Central memory CD4-positive, alpha-beta T cell (primary cell): ENCODE measurements at regions not wholly inside any gene's neighbourhood (a gene's known extent, or its start where the extent isn't known, plus 50 kb on each side); places are given as distances from the start of the nearest gene placed in this dataset.

ENCODE experiments used
- DNase-seq: peaks from one replicate; pipeline ENCODE4 v3.0.0; 2022

DNA sequence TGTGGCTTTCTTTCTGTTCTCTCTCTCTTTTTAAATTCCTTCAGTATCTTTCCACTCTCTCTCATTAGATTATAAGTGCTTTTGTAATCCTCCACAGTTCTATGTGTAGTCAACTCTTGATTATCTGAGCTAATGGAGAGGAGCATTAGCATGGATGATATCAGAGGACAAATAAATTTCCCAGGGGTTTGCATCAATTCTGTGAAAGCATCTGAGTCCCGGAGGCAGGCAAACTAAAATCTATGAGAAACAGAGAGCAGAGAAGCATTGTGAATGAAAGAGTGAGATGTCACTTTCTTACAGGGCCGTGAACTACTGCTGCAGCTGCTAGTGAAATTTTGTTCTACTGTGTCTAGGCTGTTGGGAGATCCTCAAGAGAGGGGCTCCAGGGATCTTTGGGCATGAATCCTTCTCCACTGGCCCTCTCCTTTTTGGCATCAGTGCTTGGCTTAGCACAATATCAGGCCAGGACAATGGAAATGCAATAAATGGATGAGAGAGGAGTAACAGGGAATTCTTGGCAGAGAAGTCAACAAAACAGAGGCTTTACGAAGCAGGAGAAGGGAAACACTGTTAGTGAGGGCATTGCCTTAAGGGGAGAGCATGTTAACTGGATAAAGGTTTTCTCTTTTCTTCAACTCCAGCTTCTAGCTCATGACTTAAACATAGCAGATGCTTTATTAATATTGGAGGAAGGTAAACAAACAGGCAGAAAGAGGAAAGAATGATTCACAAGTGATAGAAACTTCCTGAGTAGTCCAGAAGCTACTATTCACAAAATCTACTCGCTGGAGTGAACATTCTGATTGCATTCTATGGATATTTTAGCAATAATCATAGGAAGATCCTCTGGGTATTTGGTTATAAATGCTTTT lies 847.0 kb upstream of the MAP3K7 start:
- no peak for DNase-seq

DNA sequence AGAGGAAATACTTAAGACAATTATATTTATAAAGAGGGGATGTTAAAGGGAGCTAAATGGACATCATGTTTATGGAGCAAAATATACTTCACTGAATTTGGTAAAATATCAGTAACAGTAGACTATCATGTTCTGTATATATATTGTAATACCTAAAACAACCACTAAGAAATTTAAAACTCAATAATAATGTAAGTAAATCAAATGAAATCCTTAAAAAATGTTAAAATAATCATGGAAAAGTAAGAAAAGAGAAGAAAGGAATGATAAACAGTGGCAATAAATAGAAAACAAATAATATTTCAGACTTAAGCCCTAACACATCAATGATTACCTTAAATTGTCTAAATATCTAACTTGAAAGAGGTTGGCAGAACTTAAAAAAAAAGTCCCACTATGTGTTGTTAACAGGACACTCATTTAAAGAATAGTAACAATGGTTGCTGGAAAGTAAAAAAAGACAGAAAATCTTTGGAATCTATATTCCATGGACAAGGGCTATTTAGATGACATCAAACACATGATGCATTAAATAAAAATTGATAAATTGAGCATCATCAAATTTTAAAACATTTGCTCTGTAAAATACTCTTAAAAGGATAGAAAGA lies 842.2 kb upstream of the MAP3K7 start:
- no peak for DNase-seq

DNA sequence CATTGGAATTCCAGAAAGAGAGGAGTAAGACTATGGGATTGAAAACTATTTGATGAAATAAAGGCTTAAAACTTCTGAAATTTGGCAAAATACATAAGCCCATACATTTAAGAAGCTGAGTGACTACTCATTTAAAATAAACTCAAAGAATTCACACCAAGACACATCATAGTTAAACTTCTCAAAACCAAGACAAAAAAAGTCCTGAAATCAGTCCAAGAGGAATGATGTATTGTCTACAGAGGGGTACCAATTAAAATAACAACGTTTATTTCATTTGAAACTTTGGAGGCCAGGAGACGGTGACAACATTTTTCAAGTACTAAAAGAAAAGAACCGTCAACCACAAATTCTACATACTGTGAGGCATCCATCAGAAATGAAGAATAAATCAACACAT lies 841.4 kb upstream of the MAP3K7 start:
- no peak for DNase-seq

DNA sequence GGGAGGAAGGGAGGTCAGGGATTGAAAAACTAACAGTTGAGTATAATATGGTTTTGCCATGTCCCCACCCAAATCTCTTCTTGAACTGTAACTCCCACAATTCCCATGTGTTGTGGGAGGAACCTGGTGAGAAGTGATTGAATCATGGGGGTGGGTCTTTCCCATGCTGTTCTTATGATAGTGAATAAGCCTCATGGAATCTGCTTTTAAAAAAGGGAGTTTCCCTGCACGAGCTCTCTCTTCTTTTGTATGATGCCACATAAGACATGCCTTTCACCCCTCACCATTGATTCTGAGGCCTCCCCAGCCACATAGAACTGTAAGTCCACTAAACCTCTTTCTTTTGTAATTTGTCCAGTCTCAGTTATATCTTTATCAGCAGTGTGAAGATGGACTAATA lies 833.4 kb upstream of the MAP3K7 start:
- DNase-seq: no peak

DNA sequence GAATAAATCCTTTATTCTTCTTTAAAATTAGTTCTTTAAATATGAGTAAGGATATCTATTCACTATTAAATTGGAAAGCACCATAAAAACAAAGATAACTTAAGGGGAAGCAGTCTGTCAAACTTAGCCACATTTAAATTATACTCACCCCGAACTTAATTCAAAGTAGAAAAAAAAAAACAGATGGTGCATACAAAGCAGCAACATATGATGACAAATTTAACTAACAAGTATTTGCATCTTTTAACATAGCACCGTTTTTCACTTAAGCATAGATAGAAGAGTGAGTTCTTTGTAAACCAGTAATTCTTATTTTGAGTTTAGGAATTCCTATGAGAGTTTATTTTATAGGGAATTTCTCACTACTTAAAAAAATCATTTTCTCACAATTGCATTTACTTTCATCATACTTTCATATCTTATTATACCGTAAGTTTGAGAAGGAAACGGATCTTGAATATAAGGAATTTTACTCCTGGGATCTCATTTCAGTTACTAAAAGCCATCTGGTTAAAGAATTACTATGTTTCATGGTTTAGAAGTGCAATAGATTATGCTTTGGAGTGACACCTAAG lies 828.2 kb upstream of the MAP3K7 start:
- DNase-seq: no peak

DNA sequence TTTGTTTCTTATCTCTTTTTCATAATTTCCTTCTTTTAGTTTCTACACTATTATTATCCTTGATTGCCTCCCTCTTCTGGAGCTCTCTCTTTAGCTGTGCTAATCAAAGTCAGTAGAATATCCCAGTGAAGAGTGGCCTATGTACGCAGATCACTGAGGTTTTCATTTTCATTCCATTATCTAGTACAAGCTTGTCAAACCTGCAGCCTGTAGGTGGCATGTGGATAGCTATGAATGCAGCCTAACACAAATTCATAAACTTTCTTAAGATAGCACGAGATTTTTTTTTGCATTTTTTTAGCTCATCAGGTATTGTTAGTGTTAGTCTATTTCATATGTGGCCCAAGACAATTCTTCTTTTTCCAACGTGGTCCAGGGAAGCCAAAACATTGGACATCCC lies 825.7 kb upstream of the MAP3K7 start:
- no peak for DNase-seq

DNA sequence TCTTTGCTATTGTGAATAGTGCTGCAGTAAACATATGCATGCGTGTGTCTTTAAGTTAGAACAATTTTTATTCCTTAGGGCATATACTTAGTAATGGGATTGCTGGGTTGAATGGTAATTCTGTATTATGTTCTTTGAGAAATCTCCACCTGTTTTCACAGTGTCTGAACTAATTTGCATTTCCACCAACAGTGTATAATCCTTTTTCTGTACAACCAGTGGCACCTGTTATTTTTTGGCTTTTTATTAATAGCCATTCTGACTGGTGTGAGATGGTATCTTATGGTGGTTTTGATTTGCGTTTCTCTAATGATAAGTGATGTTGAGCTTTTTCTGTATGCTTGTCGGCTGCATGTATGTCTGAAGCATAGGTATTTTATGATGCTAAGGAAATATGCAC lies 820.8 kb upstream of the MAP3K7 start:
- no peak for DNase-seq

DNA sequence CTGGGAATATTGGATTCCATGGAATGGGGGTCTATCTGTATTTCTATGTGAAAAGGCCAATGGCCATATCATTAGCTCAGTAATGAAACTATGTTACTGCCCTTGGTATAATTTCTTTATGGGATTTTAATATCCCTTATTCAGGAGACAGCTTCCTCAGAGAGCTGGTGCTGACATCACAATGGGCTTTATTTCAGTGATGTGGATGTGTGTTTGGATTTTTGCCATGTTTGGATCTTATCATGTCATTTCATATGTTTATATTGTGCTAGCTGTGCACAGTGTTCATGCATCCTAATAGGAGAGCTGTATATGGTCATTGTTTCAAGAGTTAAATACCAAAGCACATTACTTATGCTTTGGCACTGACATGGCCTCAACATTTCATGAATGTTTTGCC lies 806.1 kb upstream of the MAP3K7 start:
- DNase-seq: no peak

DNA sequence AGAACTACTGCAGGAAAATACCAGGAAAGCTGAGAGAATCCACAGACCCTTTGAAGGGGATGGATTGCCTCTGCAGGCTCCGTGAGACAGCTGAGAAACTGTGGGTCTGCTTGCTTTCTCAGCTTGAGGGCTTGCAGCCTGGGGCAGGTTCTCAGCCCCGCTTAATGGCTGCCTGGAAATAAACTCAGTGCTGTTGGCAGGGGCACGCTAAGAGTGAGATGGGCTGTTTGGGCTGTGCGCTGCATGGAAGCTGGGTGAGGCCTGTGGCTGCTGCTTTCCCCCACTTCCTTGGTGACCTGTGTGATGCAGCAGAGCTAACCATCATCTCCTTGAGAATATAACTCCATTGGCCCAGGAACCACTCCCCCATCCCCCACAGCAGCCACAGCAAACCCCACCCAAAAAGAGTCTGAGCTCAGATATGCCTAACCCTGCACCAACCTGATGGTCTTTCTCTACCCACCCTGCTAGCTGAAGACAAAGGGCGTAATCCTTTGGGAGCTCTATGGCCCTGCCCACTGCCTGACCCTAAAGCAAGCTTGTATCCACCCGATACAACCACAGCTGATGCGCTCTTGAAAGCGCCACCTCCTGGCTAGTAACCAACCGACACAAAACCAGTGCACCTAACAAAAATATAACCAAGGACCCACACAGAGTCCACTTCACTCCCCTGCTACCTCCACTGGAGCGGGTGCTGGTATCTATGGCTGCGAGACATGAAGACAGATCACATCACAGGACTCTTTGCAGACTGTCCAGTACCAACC lies 800.6 kb upstream of the MAP3K7 start:
- DNase-seq: no peak

DNA sequence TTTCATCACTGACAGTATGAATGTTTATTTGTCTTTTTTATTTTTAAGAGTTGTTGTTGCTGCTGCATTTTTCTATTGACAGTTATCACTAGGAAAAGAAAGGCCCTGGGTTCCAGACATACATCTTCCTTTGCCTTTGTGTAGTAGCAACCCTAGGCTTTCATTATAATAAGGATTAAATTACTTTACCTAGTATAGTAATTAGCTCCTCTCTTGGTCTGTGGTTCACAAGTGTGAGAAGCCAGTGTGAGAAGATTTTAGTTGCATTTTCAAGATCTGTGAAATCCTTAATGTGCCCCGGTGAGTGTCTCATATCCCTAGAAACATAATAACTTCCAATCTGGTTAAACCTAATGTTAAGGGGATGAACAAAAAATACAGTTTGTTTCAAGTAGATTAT lies 799.3 kb upstream of the MAP3K7 start:
- no peak for DNase-seq

DNA sequence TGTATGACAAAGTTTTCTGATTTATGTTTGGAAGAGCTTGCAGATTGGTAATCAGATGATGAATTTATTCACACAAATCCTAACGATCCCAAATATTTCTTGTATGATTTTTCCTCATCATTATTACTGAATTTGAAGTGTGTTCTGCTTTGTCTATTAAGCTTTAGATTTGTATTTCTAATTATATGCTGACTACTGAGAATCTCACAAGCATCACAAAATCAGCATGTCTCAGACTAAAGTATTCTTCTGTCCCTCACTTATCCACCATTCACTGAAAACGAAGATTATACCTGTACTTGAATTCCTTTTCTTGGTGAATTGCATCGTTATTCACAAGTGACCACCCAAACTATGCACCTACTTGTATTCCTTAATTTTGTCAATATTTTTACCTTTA lies 796.3 kb upstream of the MAP3K7 start:
- DNase-seq: no peak

DNA sequence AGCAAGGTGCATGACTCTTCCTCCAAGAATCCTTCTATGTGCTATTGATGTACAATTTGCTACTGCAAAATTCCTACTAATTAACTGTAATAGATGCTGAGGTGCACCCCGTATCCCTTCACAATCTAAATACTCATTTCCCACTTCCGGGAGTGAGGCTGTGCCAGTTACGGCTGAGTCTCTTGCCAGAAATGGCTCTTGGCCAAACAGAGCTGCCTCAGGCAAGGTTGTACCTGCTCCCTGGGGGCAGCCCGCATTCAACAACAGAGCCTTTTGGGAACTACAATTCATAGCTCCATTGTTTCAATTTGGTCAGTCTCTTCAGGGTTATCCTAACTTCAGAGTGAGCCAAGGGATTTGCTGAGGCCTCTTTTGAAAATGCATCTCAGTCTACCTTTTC lies 789.8 kb upstream of the MAP3K7 start:
- no peak for DNase-seq

DNA sequence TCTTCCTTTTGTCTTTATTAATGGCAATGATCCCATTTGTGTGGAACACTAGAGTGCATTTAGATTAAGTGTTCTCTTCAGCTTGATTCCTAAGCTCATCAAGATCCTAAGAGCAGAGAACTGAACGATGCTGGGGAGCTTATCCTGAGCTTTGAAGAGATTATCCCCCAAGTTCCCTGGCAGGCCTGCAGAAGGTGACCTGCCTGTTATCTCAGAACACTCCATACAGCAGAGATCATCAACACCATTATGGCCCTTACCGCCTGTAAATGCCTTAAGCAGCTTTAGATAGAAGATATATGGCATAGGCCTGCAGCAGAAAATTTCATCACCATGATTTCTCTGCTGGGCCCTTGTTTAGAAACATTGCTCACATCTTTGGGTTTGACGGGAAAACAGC lies 779.9 kb upstream of the MAP3K7 start:
- DNase-seq: no peak

DNA sequence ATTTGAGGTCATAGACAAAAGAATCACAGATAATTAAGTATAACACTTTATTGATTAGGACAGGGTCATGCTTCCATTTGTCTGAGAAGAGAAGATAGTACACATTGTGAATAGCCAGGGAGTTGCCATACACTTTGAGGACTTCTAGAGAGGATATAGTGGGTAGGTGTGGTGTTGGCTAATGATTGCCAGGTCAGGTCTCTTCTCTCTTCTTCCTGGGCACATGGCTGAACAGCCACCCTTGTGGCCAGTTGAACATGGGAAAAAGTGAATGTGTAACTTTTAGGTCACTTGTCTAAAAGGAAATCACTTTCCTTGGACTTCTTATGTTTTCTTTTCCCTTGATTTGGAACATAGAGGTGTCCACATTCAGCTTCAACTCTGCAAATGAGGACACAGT lies 772.1 kb upstream of the MAP3K7 start:
- no peak for DNase-seq

DNA sequence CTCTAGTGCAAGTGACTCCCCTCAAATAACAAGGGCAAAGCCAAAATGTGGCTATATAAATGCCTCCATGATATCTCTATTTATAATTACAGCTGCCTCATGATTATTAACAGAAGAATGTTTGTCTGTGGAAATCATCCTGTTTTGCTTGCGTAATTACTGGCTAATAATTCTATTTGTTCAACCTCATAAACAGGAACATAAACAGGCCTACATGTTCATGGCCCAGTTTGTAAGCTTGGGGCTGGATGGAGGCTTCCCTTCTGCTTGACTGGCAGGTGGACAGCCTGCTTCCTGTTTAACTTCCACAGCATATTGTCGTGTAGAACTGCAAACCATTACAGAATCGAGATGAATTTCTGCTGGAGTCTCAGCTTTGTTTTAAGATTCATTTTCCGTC lies 766.0 kb upstream of the MAP3K7 start:
- no peak for DNase-seq

DNA sequence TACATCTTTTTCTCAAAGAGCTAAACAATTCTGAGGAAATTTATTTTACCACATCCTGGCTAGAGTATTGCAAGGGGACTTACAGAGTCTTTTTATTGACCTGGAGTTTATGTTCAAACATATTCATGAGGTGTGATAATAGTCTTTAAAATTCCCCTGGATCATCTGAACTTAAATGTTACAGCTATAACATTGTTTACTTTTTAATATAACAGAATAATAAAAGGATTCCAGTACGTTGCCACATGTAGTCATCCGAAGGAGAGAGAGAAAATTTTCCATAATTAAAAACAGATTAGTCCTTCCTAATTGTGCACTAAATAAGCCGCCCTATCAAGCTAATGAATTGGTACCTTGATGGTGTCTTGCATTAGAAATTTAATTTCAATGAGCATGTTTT lies 765.4 kb upstream of the MAP3K7 start:
- DNase-seq: no peak

DNA sequence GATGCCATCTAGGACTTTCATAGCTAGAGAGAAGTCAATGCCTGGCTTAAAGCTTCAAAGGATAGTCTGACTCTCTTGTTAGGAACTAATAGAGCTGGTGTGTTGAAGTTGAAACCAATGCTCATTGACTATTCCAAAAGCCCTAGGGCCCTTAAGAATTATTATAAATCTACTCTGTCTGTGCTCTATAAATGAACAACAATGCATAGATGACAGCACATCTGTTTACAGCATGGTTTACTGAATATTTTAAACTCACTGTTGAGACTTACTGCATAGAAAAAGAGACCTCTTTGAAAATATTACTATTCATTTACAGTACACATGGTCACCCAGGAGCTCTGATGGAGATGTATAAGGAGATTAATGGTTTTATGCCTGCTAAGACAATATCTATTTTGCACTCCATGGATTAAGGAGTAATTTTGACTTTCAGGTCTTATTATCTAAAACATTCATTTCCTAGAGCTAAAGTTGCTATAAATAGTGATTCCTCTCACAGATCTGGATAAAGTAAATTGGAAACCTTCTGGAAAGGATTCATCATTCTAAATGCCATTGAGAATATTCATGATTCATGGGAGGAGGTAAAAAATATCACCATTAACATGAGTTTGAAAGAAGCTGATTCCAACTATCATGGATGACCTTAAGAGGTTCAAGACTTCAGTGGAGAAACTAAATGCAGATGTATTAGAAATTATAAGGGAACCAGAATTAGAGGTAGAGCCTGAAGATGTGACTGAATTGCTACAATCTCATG lies 763.5 kb upstream of the MAP3K7 start:
- no peak for DNase-seq

DNA sequence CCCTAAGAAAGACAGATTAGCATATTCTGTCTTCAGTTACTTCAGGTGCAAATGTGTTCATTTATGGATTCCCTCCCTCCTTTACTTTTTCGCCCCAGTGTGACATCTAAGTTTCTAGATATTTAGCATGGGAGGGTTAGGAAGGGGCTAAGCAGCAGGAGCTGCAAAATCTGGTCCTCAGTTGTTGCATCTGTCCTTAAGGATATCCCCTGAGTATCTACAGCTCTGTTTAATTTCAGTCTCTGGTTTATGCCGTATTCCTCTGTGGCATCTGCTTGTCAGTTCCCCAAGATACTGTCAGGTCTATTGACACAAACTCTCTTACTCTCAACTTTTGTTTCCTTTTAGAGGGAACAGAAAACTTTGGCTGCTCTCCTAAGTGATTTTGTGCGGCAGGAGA lies 754.6 kb upstream of the MAP3K7 start:
- DNase-seq: no peak

DNA sequence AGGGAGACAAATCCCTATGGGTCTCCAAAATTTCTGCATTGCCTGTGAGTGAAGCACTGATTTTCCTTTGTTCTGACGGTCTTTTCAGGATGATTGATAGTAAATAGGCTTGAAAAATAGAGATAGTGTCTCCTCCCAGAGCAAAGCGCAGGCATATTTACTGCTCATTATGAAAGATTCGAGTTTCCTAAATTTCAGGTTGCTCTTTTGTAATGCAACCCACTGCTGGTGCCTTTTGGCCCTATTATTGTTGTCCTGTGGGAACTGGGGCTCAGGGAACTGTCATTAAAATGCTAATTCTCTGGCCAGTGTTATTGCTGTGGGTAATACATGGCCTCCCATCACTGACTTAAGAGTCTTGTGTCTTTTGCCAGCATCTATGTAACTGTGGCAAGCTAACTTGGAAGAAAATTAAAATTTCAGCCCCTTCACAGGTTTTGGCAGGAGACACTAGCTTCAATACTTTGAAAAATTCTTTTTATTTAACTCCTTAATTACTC lies 754.1 kb upstream of the MAP3K7 start:
- no peak for DNase-seq

DNA sequence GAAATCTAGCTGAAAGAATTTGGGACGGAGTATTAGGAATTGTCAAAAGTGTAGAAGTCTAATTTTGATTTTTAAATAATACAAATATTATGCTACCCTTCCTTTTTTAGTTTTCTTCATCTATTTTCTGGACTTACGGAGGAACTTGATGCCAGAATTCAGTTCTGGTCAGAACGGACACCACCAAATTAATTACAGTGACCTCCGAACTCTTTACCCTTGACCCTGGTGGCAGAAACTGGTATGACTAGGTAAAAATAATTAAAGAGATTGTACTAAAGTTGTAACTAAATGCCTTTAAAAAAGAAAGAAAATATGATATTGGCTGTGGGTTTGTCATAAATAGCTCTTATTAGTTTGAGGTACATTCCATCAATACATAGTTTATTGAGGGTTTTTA lies 751.1 kb upstream of the MAP3K7 start:
- DNase-seq: no peak

DNA sequence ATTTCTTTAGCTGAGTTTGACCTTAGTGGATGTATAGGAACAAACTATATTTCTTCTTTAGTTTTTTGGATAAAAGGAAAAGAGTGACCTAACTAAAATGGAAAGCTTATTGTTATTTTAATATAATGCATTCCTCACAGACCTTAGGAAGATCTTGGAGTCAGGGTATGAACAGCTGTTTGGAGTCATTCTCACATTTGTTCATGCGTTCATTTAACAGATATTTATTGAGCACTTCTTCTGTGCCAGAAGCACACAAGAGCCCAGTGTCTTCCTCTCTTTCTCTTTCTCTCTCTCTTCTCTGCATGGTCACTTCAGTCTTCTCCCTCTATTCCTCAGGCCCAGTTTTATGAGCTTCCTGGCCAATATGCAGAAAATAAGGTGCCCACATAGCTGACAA lies 744.0 kb upstream of the MAP3K7 start:
- DNase-seq: no peak

DNA sequence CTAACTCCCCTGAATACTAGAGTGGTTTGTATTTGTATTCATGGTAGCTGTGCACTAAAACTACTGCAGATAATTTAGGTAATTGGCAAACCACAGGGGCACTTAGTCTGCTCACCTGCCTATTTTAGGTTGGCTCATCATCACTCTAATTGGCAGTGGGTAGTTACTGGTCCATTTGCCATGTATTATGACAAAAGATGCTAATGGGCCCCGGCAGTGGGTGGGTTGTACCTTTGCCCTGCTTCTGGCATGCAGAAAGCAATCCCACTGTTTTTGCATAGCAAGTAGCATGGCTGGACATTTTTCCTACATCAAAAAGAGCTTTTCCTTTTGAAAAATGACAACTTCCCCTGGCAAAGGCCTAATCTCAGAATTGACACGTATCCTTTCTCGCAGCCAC lies 741.4 kb upstream of the MAP3K7 start:
- DNase-seq: no peak

DNA sequence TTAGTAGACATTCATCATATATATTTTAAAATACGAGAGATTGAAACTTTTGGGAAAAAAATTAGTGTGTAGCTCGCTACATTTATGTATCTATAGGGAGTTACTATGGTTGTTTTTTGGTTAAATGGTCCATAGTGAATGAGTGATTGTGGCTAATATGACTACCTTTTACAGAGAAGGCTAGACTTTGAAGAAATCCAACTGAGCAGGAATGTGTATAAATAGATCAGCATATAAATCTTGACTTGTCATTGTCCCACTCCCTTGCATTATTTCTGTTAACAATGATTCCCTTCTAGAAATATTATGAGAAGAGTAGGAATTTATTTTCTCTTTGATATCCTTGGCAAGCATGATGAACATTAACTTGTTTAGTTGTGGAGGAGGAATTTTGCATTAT lies 737.8 kb upstream of the MAP3K7 start:
- DNase-seq: no peak
